HepG2 (cell line): ENCODE measurements at regions not wholly inside any gene's neighbourhood (a gene's known extent, or its start where the extent isn't known, plus 50 kb on each side); places are given as distances from the start of the nearest gene placed in this dataset.
"Not testable (repeated sequence)": the region's sequence is repeated elsewhere in the genome, so short reads cannot be mapped to it uniquely, and the experiment has no call there.

ENCODE experiments used
- ATAC-seq: fragments of 200-7000 bp; cut with Tn5 transposase; 3 replicates; pipeline ENCODE4 v1.9.1; 2020; ENCODE audit warnings: mild to moderate bottlenecking, moderate library complexity
- BruUV-seq: library from RNA; stranded (reverse); fragments of 400-500 nt; replicated peaks from 2 replicates; lab custom pipeline; 2021; lab: Mats Ljungman, UMichigan
- CTCF ChIA-PET: fragments of 300-600 bp; formaldehyde crosslinking; extraction: SDS; loops from one replicate; lab custom pipeline; 2021; ENCODE audit warnings: low total read pairs, inconsistent platforms, low intra/inter-chr PET ratio; lab: Yijun Ruan, JAX
- POLR2A ChIA-PET: fragments of 350-600 bp; sonication (Branson Sonifier 250); formaldehyde crosslinking; loops from one replicate; lab custom pipeline; 2020; ENCODE audit warnings: antibody characterized with exemption, inconsistent platforms; lab: Yijun Ruan, JAX
- DNase-seq: peaks from one replicate; pipeline ENCODE4 v3.0.0-alpha.2; 2015; ENCODE audit warnings: low spot score
- FAIRE-seq: peaks from 3 replicates; lab custom pipeline; 2011; peaks lifted over from hg19 to GRCh38; lab: Jason Lieb, UNC
- H2AFZ ChIP-seq: one replicate; pipeline ENCODE4 v1.6.1; 2011; ENCODE audit warnings: low read length, inconsistent platforms
- H3K27ac ChIP-seq: fragments of 300-600 bp; 3 replicates; pipeline ENCODE4 v1.8.0; 2011; ENCODE audit warnings: mixed run types, mild to moderate bottlenecking, mixed read lengths, low read length, inconsistent platforms; ENCODE audit not compliant: insufficient read depth; ENCODE audit errors: extremely low read length
- H3K27me3 ChIP-seq, 2 experiments: fragments of 200-600 bp in 1 of 2; 2 replicates in 1 of 2; 3 replicates in 1 of 2; pipeline versions ENCODE4 v1.6.0 to v1.8.0; 2011; ENCODE audit warnings: low read length in 2 of 2, mild to moderate bottlenecking in 2 of 2, moderate library complexity in 2 of 2, inconsistent platforms in 1 of 2; ENCODE audit not compliant: insufficient read depth in 2 of 2, control insufficient read depth in 1 of 2
- H3K36me3 ChIP-seq, 2 experiments: fragments of 200-600 bp in 1 of 2; replicated peaks in 1 of 2; 2 replicates in 1 of 2; 3 replicates in 1 of 2; pipeline versions ENCODE4 v1.5.1 to v1.8.0; 2011; ENCODE audit warnings: low read length in 2 of 2, inconsistent platforms in 1 of 2; ENCODE audit not compliant: insufficient read depth in 2 of 2, control insufficient read depth in 1 of 2
- H3K4me1 ChIP-seq: 2 replicates; pipeline ENCODE4 v1.5.1; 2012; ENCODE audit warnings: low read length, inconsistent platforms; ENCODE audit not compliant: insufficient read depth
- H3K4me2 ChIP-seq: 2 replicates; pipeline ENCODE4 v1.6.0; 2011; ENCODE audit warnings: low read depth, low read length, inconsistent platforms
- H3K4me3 ChIP-seq, 3 experiments: fragments of 200-600 bp in 1 of 3; sonication (generic), shearing (Covaris generic) in 1 of 3; replicated peaks in 1 of 3; 2 replicates each; pipeline ENCODE4 v1.5.1; 2011 to 2016; ENCODE audit warnings: low read length in 3 of 3, inconsistent platforms in 2 of 3, low read depth in 2 of 3, mild to moderate bottlenecking in 2 of 3, control low read depth in 1 of 3, mixed read lengths in 1 of 3; ENCODE audit not compliant: insufficient read depth in 1 of 3
- H3K79me2 ChIP-seq: one replicate; pipeline ENCODE4 v1.6.1; 2011; ENCODE audit warnings: low read length, inconsistent platforms; ENCODE audit not compliant: insufficient read depth
- H3K9ac ChIP-seq: 2 replicates; pipeline ENCODE4 v1.6.0; 2011; ENCODE audit warnings: mild to moderate bottlenecking, low read depth, low read length, inconsistent platforms; ENCODE audit not compliant: insufficient read depth
- H3K9me3 ChIP-seq: 2 replicates; pipeline ENCODE4 v1.5.1; 2012; ENCODE audit warnings: mild to moderate bottlenecking, low read length
- H4K20me1 ChIP-seq: 2 replicates; pipeline ENCODE4 v1.6.0; 2011; ENCODE audit warnings: inconsistent platforms, mild to moderate bottlenecking, low read length, moderate library complexity; ENCODE audit not compliant: insufficient read depth
- NFAT5 ChIP-seq: sonication (generic); formaldehyde crosslinking; IDR thresholded peaks from 2 replicates; pipeline ENCODE4 v1.4.0; 2020; ENCODE audit warnings: missing genetic modification reagents
- WGBS: methylation state at CpG from one replicate; pipeline ENCODE4 v1.1.6; 2017; ENCODE audit warnings: low lambda C conversion rate; 5-methylcytosine and 5-hydroxymethylcytosine counted together
- in situ Hi-C: cut with HindIII; loops from 2 replicates; pipeline ENCODE4 v1.10.0; 2017; ENCODE audit warnings: low pct_unique_long_range_greater_than_20kb; ENCODE audit not compliant: extremely low pct_ligation_motif_present
- intact Hi-C: fragments of 100-400 bp; cut with micrococcal nuclease; formaldehyde crosslinking; loops from one replicate; pipeline ENCODE4 v1.10.0; 2022; ENCODE audit not compliant: unreplicated experiment

GRCh38 chr3:66557170-66557569, 56.3 kb upstream of the LRIG1 start (continued):
- TF ChIP-seq NFAT5 (CRISPR knock-in tag) = no peak

GRCh38 chr3:66559924-66560323, 59.1 kb upstream of the LRIG1 start:
- H3K9ac ChIP-seq, intact Hi-C loops, H3K79me2 ChIP-seq, DNase-seq, POLR2A ChIA-PET, H4K20me1 ChIP-seq, CTCF ChIA-PET, BruUV-seq, H3K4me3 ChIP-seq, ATAC-seq, H2AFZ ChIP-seq, H3K27me3 ChIP-seq, H3K4me2 ChIP-seq, H3K36me3 ChIP-seq, in situ Hi-C loops, H3K4me1 ChIP-seq, H3K27ac ChIP-seq, FAIRE-seq: not testable (repeated sequence)
- 100% methylated on average over 1 of the region's 4 CpGs for WGBS
- peaks cover 10% of the 10 kb centered on the region; the same call in 1 of the 2 replicates for H3K9me3 ChIP-seq
